ENCODE measurements at regions not wholly inside any gene's neighbourhood (a gene's known extent, or its start where the extent isn't known, plus 50 kb on each side); places are given as distances from the start of the nearest gene placed in this dataset.

- TF ChIP-seq CTCF (IDR thresholded peaks at IDR 0.05) (no peak), POLR2AphosphoS5 (IDR thresholded peaks at IDR 0.05; ENCODE audit: low read depth, low read length) (no peak), TCF7L2 (IDR thresholded peaks at IDR 0.05; ENCODE audit: low read depth, low read length) (no peak)
Observed at GRCh38 chr5:128015478-128015877, 68.1 kb upstream of the SLC12A2 start.

Data from Panc1 (cell line).